Nucleus accumbens (tissue), 56 donors: ENCODE measurements at regions not wholly inside any gene's neighbourhood (a gene's known extent, or its start where the extent isn't known, plus 50 kb on each side); places are given as distances from the start of the nearest gene placed in this dataset.
A peak's percentile ranks its signal among the peaks of the same experiment; 100 is the strongest.
"Not testable (repeated sequence)": the region's sequence is repeated elsewhere in the genome, so short reads cannot be mapped to it uniquely, and the experiment has no call there.

Experiments used
- DNase-seq, 56 donors: peaks; one replicate each; lab custom pipeline; 2025; lab: John Stamatoyannopoulos, UW

GRCh38 chr14:51568366-51568765, 83.3 kb upstream of the FRMD6 start:
- DNase-seq = no peak

- no peak for DNase-seq
Observed at GRCh38 chr14:51573607-51574006, 78.1 kb upstream of the FRMD6 start.

- DNase-seq = no peak
Observed at GRCh38 chr14:51574009-51574408, 77.7 kb upstream of the FRMD6 start.

GRCh38 chr14:51575349-51576116, 76.2 kb upstream of the FRMD6 start:
- no peak for DNase-seq

- DNase-seq = no peak
Observed at GRCh38 chr14:51576117-51576430, 75.6 kb upstream of the FRMD6 start.

GRCh38 chr14:51576879-51577278, 74.8 kb upstream of the FRMD6 start:
- DNase-seq = no peak

- DNase-seq = no peak
Observed at GRCh38 chr14:51578853-51579252, 72.9 kb upstream of the FRMD6 start.

- DNase-seq = no peak
Observed at GRCh38 chr14:51581017-51581881, 70.5 kb upstream of the FRMD6 start.

- no peak for DNase-seq
Observed at GRCh38 chr14:51582437-51582836, 69.3 kb upstream of the FRMD6 start.

GRCh38 chr14:51585055-51585454, 66.7 kb upstream of the FRMD6 start:
- DNase-seq = no peak

GRCh38 chr14:51592836-51593235, 58.9 kb upstream of the FRMD6 start:
- no peak for DNase-seq

GRCh38 chr14:51593397-51593796, 58.3 kb upstream of the FRMD6 start:
- DNase-seq = no peak

- DNase-seq = no peak
Observed at GRCh38 chr14:51595881-51596455, 55.7 kb upstream of the FRMD6 start.

GRCh38 chr14:51596488-51597117, 55.1 kb upstream of the FRMD6 start:
- no peak for DNase-seq

GRCh38 chr14:51597261-51598001, 54.3 kb upstream of the FRMD6 start:
- DNase-seq = no peak

- DNase-seq = not testable (repeated sequence)
Observed at GRCh38 chr14:51598924-51599600, 52.6 kb upstream of the FRMD6 start.

- peak in 2 of 56 donors; percentile 0 to 9 for DNase-seq
Observed at GRCh38 chr14:51600658-51601057, 51.1 kb upstream of the FRMD6 start.
